Lower leg skin (tissue), 4 donors: ENCODE measurements at regions not wholly inside any gene's neighbourhood (a gene's known extent, or its start where the extent isn't known, plus 50 kb on each side); places are given as distances from the start of the nearest gene placed in this dataset.

Experiments used
- DNase-seq, 2 donors: peaks; one replicate each; pipeline ENCODE4 v3.0.0-alpha.2; 2019; ENCODE audit warnings: low spot score in 2 of 2
- H3K4me3 ChIP-seq: fragments of 200-600 bp; sonication (generic); 2 replicates; pipeline ENCODE4 v1.5.1; 2017; ENCODE audit warnings: mild to moderate bottlenecking, low read depth; ENCODE audit not compliant: poor library complexity, severe bottlenecking
- POLR2A ChIP-seq, 2 donors: fragments of 450-650 bp; IDR thresholded peaks; one replicate each; pipeline ENCODE4 v1.6.1; 2016 to 2017; ENCODE audit warnings: antibody characterized with exemption in 2 of 2, mild to moderate bottlenecking in 1 of 2, moderate library complexity in 1 of 2
- WGBS, 2 donors: methylation state at CpG; one replicate each; pipeline ENCODE4 v1.1.5; 2018; 5-methylcytosine and 5-hydroxymethylcytosine counted together
- intact Hi-C: fragments of 100-400 bp; cut with DNase I; formaldehyde crosslinking; loops from one replicate; pipeline ENCODE4 v1.15.0; 2023; ENCODE audit warnings: low total_unique reads
- TF ChIP-seq, protein P1 (sequence below), 3 donors: fragments of 450-650 bp; IDR thresholded peaks; one replicate each; pipeline ENCODE4 v1.5.1; 2016; ENCODE audit warnings: antibody characterized with exemption in 3 of 3, mild to moderate bottlenecking in 3 of 3, moderate library complexity in 2 of 3

- intact Hi-C loops: no loop called here
- 88 to 91% methylated on average over 4 of the region's 4 CpGs for WGBS, 2 donors
- TF ChIP-seq, protein P1, sequence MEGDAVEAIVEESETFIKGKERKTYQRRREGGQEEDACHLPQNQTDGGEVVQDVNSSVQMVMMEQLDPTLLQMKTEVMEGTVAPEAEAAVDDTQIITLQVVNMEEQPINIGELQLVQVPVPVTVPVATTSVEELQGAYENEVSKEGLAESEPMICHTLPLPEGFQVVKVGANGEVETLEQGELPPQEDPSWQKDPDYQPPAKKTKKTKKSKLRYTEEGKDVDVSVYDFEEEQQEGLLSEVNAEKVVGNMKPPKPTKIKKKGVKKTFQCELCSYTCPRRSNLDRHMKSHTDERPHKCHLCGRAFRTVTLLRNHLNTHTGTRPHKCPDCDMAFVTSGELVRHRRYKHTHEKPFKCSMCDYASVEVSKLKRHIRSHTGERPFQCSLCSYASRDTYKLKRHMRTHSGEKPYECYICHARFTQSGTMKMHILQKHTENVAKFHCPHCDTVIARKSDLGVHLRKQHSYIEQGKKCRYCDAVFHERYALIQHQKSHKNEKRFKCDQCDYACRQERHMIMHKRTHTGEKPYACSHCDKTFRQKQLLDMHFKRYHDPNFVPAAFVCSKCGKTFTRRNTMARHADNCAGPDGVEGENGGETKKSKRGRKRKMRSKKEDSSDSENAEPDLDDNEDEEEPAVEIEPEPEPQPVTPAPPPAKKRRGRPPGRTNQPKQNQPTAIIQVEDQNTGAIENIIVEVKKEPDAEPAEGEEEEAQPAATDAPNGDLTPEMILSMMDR (IDR thresholded peaks at IDR 0.05): no peak
- no peak for TF ChIP-seq POLR2A (IDR thresholded peaks at IDR 0.05)
- DNase-seq: no peak
- H3K4me3 ChIP-seq: no peak overlapping the region
Measured at GRCh38 chr21:18887922-18888602, 484.5 kb upstream of the TMPRSS15 start.

- intact Hi-C loops: no loop called here
- 82 to 85% methylated on average over 2 of the region's 2 CpGs for WGBS, 2 donors
- no peak for DNase-seq
- TF ChIP-seq, protein P1 (IDR thresholded peaks at IDR 0.05): no peak
- no peak for TF ChIP-seq POLR2A (IDR thresholded peaks at IDR 0.05)
- no peak overlapping the region for H3K4me3 ChIP-seq
Measured at GRCh38 chr21:18893406-18893805, 489.8 kb upstream of the TMPRSS15 start.

DNA sequence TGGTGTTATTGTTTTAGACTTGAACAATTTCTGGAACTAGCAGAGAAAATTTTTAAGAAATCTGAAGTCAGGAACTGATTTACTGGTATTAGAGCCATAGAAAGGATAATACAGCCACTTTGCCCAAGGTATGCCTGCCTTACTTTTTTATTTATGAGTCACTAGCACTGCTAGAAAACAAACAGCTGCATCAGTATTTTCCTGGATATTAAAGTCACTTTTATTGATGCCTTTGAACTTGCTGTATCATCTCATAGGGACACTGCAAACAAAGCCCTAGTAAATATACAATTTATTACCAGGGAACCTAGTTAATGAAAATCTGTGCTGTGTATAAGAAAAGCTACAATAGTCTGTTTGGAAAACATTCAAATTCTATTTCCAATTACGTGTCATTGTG lies 490.8 kb upstream of the TMPRSS15 start:
- 0 to 77% methylated on average over 1 of the region's 1 CpG for WGBS, 2 donors
- TF ChIP-seq, protein P1 (IDR thresholded peaks at IDR 0.05): no peak
- no peak for TF ChIP-seq POLR2A (IDR thresholded peaks at IDR 0.05)
- no peak for DNase-seq
- intact Hi-C loops: no loop called here
- H3K4me3 ChIP-seq: no peak overlapping the region

- DNase-seq: no peak
- no peak for TF ChIP-seq POLR2A (IDR thresholded peaks at IDR 0.05)
- intact Hi-C loops: no loop called here
- no peak overlapping the region for H3K4me3 ChIP-seq
Measured at GRCh38 chr21:18899261-18899660, 495.7 kb upstream of the TMPRSS15 start.

GRCh38 chr21:18902660-18903059 lies 499.1 kb upstream of the TMPRSS15 start:
- DNase-seq: no peak
- WGBS, 2 donors: 85 to 86% methylated on average over 3 of the region's 3 CpGs
- no peak for TF ChIP-seq POLR2A (IDR thresholded peaks at IDR 0.05)
- TF ChIP-seq, protein P1 (IDR thresholded peaks at IDR 0.05): no peak
- no peak overlapping the region for H3K4me3 ChIP-seq
- intact Hi-C loops: no loop called here

- intact Hi-C loops: no loop called here
- no peak for DNase-seq
- no peak overlapping the region for H3K4me3 ChIP-seq
- TF ChIP-seq, protein P1 (IDR thresholded peaks at IDR 0.05): no peak
- no peak for TF ChIP-seq POLR2A (IDR thresholded peaks at IDR 0.05)
- 53 to 65% methylated on average over 2 of the region's 2 CpGs for WGBS, 2 donors
Measured at GRCh38 chr21:18907076-18907475, 503.5 kb upstream of the TMPRSS15 start.
